Limb (tissue), 2 donors: ENCODE measurements at regions not wholly inside any gene's neighbourhood (a gene's known extent, or its start where the extent isn't known, plus 50 kb on each side); places are given as distances from the start of the nearest gene placed in this dataset.

ENCODE experiments used
- DNase-seq, 2 donors: peaks; one replicate each; pipeline ENCODE4 v3.0.0-alpha.2; 2016; ENCODE audit errors: extremely low spot score in 2 of 2

DNA sequence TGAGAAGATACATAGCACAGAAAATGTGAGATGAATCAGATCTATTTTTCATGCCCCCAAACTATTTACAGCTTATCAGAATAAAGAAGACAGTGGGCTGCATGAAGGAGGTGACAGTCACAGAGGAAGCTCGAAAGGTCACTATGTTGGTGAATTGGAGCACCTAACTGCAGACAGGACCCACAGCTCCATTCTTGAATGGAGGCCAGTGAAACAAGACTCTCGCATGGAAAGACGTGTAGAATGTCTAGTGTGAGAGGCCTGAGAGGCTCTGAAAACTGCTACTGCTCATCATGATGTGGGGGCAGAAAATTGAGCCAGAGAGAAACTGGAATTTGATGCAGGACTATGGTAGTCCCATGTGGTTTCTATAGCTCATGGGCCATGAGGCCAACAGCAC is 60.3 kb upstream of the CCDC190 start:
- no peak for DNase-seq

DNA sequence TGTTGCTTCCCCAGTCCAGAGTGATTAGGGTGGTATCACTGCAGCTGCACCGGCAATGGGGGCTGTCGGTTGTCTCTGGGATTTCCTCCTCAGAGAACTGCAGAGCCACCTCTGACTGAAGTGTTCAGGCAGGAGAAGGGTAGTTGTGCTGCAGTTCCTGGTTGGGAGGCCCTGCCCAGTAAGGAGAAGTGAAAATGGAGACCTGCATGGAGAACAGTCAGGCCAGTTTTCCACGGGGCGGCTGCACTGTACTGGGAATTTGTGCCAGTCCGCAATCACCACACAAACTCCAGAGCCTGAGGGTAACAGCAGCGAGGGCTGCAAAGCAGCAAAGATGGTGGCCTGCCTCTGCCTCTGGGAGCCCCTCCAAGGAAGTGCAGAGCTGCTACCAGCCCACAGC is 58.1 kb upstream of the CCDC190 start:
- no peak for DNase-seq

DNA sequence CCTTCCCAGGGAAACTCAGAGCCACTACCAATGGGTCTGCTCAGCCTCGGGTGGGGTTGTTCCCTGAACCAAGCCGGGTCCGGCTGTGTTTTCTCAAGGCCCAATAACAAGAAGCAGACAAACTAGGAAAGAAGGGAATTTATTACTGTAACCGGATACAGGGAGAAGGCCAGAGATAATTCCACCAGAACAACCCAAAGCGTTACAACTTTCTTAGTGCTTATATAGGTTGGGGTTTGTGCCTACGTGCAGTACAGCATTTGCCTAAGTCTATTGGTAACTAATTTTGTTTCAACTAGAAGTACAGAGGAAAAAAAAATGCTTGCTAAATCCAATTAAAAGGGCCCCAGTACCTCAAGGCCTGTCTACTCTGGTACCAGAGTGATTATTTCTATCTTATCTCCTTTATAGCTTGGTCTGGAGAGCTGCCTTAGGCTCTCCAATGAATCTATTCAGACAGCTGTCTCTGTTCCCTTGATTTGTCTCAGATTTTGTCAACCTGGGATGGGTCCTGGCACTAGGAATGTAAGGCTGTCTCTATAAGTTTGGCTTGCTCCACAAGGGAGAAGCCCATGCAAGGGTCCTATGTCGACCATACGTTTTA is 57.3 kb upstream of the CCDC190 start:
- DNase-seq = no peak

DNA sequence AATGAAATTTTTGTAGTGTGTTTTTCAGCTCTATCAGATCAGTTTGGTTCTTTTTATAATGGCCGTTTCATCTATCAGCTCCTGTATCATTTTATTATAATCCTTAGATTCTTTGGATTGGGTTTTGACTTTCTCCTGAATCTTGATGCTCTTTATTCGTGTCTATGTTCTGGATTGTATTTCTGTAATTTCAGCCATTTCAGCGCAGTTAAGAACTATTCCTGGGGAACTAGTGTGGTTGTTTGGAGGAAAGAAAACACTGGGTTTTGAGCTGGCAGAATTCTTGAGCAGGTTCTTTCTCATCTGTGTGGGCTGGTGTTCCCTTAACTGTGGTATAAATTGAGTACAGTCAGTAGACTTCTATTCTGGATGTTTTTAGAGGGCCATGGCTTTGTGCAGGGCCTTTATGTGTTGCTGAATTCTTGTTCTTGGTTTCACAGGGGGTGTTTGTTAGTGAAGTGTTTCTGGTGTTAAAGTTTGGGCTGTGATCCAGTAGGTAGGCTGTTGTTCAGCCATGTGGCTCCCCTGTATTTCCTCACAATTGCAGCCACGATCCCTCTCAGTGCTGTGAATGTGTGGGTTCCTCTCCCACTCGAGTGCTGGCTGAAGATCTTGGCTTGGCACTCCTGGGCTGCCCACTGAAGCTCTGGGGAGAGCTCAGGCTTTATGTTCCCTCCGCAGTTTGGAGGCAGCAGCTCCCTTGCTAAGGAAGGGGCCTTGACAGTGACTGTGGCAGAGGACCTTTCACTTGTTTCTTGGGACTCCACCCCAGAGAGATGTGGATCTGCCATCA is 56.0 kb upstream of the CCDC190 start:
- no peak for DNase-seq

GRCh38 chr1:162916407-162916806 is 55.4 kb upstream of the CCDC190 start:
- DNase-seq = no peak

DNA sequence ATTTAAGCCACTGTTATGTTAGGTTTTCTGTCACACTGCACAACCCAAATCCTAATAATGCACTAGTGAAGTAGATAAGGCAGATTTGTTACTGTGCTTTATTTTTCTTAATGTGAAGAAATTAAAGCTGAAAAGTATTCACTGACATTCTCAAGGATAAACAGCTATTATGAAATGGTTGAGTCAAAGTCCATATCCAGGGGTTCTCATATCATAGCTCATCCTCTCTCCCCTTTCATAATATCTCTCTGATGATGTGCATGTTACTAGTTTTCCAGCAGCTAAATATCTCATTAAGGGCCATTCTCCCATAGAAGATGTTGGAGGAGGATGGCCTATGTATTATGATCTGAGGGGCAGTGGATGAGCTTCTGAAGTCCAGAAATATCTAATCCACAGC is 53.6 kb upstream of the CCDC190 start:
- no peak for DNase-seq

DNA sequence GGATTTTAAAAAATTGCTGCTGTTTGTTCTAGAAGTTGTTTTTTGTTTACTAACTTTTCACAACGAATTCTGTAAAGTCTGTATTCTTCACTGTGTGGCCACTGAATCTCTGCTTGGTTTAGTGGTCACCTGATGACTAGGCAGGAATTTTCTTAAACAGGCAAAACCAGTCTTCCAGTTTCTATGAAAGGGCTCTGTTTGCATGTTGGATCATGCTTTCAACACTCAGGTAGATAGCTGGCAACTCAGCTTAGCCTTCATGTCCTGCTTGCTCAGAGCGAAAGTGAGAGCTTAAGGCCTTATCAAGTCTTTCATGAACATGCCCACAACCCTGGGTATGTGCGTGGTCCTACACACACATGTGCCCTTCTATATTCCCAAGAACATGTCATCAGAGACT is 52.4 kb upstream of the CCDC190 start:
- DNase-seq = no peak

DNA sequence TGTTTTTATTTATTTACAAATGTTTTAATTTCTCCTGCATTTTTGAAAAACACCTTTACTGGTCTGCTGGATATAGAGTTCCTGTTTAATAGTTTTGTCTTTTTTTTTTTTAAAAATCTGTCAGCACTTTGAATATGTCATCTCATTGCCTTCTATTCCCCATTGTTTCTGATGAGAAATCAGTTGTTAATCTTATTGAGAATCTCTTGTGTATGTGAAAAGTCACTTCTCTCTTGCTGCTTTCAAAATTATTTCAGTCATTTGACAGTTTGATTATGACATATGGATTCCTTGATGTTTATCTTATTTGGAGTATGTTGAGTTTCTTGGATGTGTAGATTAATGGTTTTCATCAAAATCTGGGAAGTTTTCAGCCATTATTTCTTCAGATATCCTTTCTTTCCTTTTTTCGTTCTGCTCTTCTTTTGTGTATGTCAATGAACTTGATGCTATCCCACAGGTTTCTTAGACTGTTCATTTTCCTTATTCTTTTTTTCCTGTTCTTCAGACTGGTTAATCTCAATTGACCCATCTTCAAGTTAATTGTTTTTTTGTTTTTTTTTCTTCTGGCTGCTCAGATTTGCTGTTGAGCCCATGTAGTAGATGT is 51.2 kb upstream of the CCDC190 start:
- no peak for DNase-seq
